Osteocyte (in vitro differentiated cells): ENCODE measurements at regions not wholly inside any gene's neighbourhood (a gene's known extent, or its start where the extent isn't known, plus 50 kb on each side); places are given as distances from the start of the nearest gene placed in this dataset.

ENCODE experiments used
- DNase-seq: peaks from one replicate; pipeline ENCODE4 v3.0.0; 2021; ENCODE audit warnings: mixed read lengths; ENCODE audit not compliant: unreplicated experiment; ENCODE audit errors: extremely low spot score
- H3K27ac Mint-ChIP-seq: one replicate; pipeline ENCODE4 v1.8.0; 2021; ENCODE audit warnings: mild to moderate bottlenecking, mixed read lengths; ENCODE audit not compliant: unreplicated experiment
- H3K27me3 Mint-ChIP-seq: one replicate; pipeline ENCODE4 v1.8.0; 2021; ENCODE audit warnings: mixed read lengths; ENCODE audit not compliant: unreplicated experiment
- H3K36me3 Mint-ChIP-seq: one replicate; pipeline ENCODE4 v1.8.0; 2021; ENCODE audit warnings: mixed read lengths; ENCODE audit not compliant: unreplicated experiment
- H3K4me1 Mint-ChIP-seq: one replicate; pipeline ENCODE4 v1.8.0; 2021; ENCODE audit warnings: mixed read lengths; ENCODE audit not compliant: unreplicated experiment
- H3K4me3 Mint-ChIP-seq: one replicate; pipeline ENCODE4 v1.8.0; 2021; ENCODE audit warnings: mild to moderate bottlenecking, moderate library complexity, mixed read lengths; ENCODE audit not compliant: unreplicated experiment
- H3K9me3 Mint-ChIP-seq: one replicate; pipeline ENCODE4 v1.8.0; 2021; ENCODE audit warnings: mixed read lengths; ENCODE audit not compliant: unreplicated experiment
- CTCF ChIP-seq: fragments of 200-600 bp; sonication (generic); IDR thresholded peaks from 2 replicates; pipeline ENCODE4 v1.5.0; 2021; ENCODE audit warnings: antibody characterized with exemption, mild to moderate bottlenecking, moderate library complexity

- no peak for DNase-seq
- Mint-ChIP-seq H3K27ac (no peak overlapping the region), H3K4me3 (no peak overlapping the region), H3K4me1 (peaks cover 11% of the 10 kb centered on the region), H3K27me3 (no peaks in the 10 kb centered on the region), H3K9me3 (peaks cover 6% of the 10 kb centered on the region), H3K36me3 (no peaks in the 10 kb centered on the region)
- no peak for TF ChIP-seq CTCF
These were observed 372.4 kb upstream of the SLIT2 start for GRCh38 chr4:19879330-19879729.

GRCh38 chr4:19857991-19858390 is 393.7 kb upstream of the SLIT2 start:
- Mint-ChIP-seq H3K27ac (no peak overlapping the region), H3K27me3 (peaks cover 2% of the 10 kb centered on the region), H3K9me3 (peaks cover 7% of the 10 kb centered on the region), H3K4me3 (no peak overlapping the region), H3K4me1 (no peaks in the 10 kb centered on the region), H3K36me3 (no peaks in the 10 kb centered on the region)
- DNase-seq: no peak
- no peak for TF ChIP-seq CTCF

- Mint-ChIP-seq H3K4me1 (no peaks in the 10 kb centered on the region), H3K4me3 (no peak overlapping the region), H3K9me3 (peaks cover 7% of the 10 kb centered on the region), H3K27ac (no peak overlapping the region), H3K36me3 (no peaks in the 10 kb centered on the region), H3K27me3 (peaks cover 2% of the 10 kb centered on the region)
- DNase-seq: no peak
- TF ChIP-seq CTCF: no peak
These were observed 394.3 kb upstream of the SLIT2 start for GRCh38 chr4:19857380-19857779.

GRCh38 chr4:19850909-19851308 is 400.8 kb upstream of the SLIT2 start:
- Mint-ChIP-seq H3K4me1 (peaks cover 12% of the 10 kb centered on the region), H3K27ac (no peak overlapping the region), H3K27me3 (no peaks in the 10 kb centered on the region), H3K36me3 (no peaks in the 10 kb centered on the region), H3K9me3 (peaks cover 7% of the 10 kb centered on the region), H3K4me3 (no peak overlapping the region)
- DNase-seq: no peak
- no peak for TF ChIP-seq CTCF

- H3K36me3 Mint-ChIP-seq: no peaks in the 10 kb centered on the region
- H3K4me3 Mint-ChIP-seq: no peak overlapping the region
- no peak for DNase-seq
- no peak overlapping the region for H3K27ac Mint-ChIP-seq
- TF ChIP-seq CTCF: no peak
- no peaks in the 10 kb centered on the region for H3K27me3 Mint-ChIP-seq
- no peaks in the 10 kb centered on the region for H3K9me3 Mint-ChIP-seq
- peaks cover 11% of the 10 kb centered on the region for H3K4me1 Mint-ChIP-seq
These were observed 407.3 kb upstream of the SLIT2 start for GRCh38 chr4:19844446-19844845.
